Osteocyte (in vitro differentiated cells): ENCODE measurements at regions not wholly inside any gene's neighbourhood (a gene's known extent, or its start where the extent isn't known, plus 50 kb on each side); places are given as distances from the start of the nearest gene placed in this dataset.

Source experiments
- DNase-seq: peaks from one replicate; pipeline ENCODE4 v3.0.0; 2021; ENCODE audit warnings: mixed read lengths; ENCODE audit not compliant: unreplicated experiment; ENCODE audit errors: extremely low spot score
- H3K27ac Mint-ChIP-seq: one replicate; pipeline ENCODE4 v1.8.0; 2021; ENCODE audit warnings: mild to moderate bottlenecking, mixed read lengths; ENCODE audit not compliant: unreplicated experiment
- H3K27me3 Mint-ChIP-seq: one replicate; pipeline ENCODE4 v1.8.0; 2021; ENCODE audit warnings: mixed read lengths; ENCODE audit not compliant: unreplicated experiment
- H3K36me3 Mint-ChIP-seq: one replicate; pipeline ENCODE4 v1.8.0; 2021; ENCODE audit warnings: mixed read lengths; ENCODE audit not compliant: unreplicated experiment
- H3K4me1 Mint-ChIP-seq: one replicate; pipeline ENCODE4 v1.8.0; 2021; ENCODE audit warnings: mixed read lengths; ENCODE audit not compliant: unreplicated experiment
- H3K4me3 Mint-ChIP-seq: one replicate; pipeline ENCODE4 v1.8.0; 2021; ENCODE audit warnings: mild to moderate bottlenecking, moderate library complexity, mixed read lengths; ENCODE audit not compliant: unreplicated experiment
- H3K9me3 Mint-ChIP-seq: one replicate; pipeline ENCODE4 v1.8.0; 2021; ENCODE audit warnings: mixed read lengths; ENCODE audit not compliant: unreplicated experiment
- CTCF ChIP-seq: fragments of 200-600 bp; sonication (generic); IDR thresholded peaks from 2 replicates; pipeline ENCODE4 v1.5.0; 2021; ENCODE audit warnings: antibody characterized with exemption, mild to moderate bottlenecking, moderate library complexity

GRCh38 chr22:27533105-27533745, 268.3 kb downstream of the MN1 start:
- H3K4me3 Mint-ChIP-seq = no peak overlapping the region
- no peak for TF ChIP-seq CTCF
- no peaks in the 10 kb centered on the region for H3K9me3 Mint-ChIP-seq
- no peak for DNase-seq
- peaks cover 25% of the 10 kb centered on the region for H3K4me1 Mint-ChIP-seq
- no peaks in the 10 kb centered on the region for H3K27me3 Mint-ChIP-seq
- H3K36me3 Mint-ChIP-seq = no peaks in the 10 kb centered on the region
- H3K27ac Mint-ChIP-seq = no peak overlapping the region

- H3K27ac Mint-ChIP-seq = no peak overlapping the region
- no peak overlapping the region for H3K4me3 Mint-ChIP-seq
- no peaks in the 10 kb centered on the region for H3K36me3 Mint-ChIP-seq
- DNase-seq = no peak
- no peaks in the 10 kb centered on the region for H3K9me3 Mint-ChIP-seq
- TF ChIP-seq CTCF = no peak
- H3K27me3 Mint-ChIP-seq = no peaks in the 10 kb centered on the region
- H3K4me1 Mint-ChIP-seq = peaks cover 28% of the 10 kb centered on the region
These were observed 266.8 kb downstream of the MN1 start for GRCh38 chr22:27534720-27535125.

- no peak for DNase-seq
- Mint-ChIP-seq H3K4me3 (no peak overlapping the region), H3K4me1 (peaks cover 28% of the 10 kb centered on the region), H3K9me3 (no peaks in the 10 kb centered on the region), H3K27ac (no peak overlapping the region), H3K27me3 (no peaks in the 10 kb centered on the region), H3K36me3 (no peaks in the 10 kb centered on the region)
- no peak for TF ChIP-seq CTCF
These were observed 266.1 kb downstream of the MN1 start for GRCh38 chr22:27535452-27535851.

- Mint-ChIP-seq H3K4me3 (no peak overlapping the region), H3K27me3 (no peaks in the 10 kb centered on the region), H3K27ac (peak overlapping the region; percentile 54), H3K4me1 (peaks cover 21% of the 10 kb centered on the region), H3K9me3 (no peaks in the 10 kb centered on the region), H3K36me3 (no peaks in the 10 kb centered on the region)
- no peak for DNase-seq
- no peak for TF ChIP-seq CTCF
These were observed 264.1 kb downstream of the MN1 start for GRCh38 chr22:27537501-27537900.

- peaks cover 23% of the 10 kb centered on the region for H3K4me1 Mint-ChIP-seq
- H3K36me3 Mint-ChIP-seq = no peaks in the 10 kb centered on the region
- H3K27ac Mint-ChIP-seq = no peak overlapping the region
- no peak overlapping the region for H3K4me3 Mint-ChIP-seq
- no peak for TF ChIP-seq CTCF
- DNase-seq = no peak
- no peaks in the 10 kb centered on the region for H3K27me3 Mint-ChIP-seq
- H3K9me3 Mint-ChIP-seq = no peaks in the 10 kb centered on the region
These were observed 262.9 kb downstream of the MN1 start for GRCh38 chr22:27538666-27539065.
